PFSK-1 (cell line): ENCODE measurements at regions not wholly inside any gene's neighbourhood (a gene's known extent, or its start where the extent isn't known, plus 50 kb on each side); places are given as distances from the start of the nearest gene placed in this dataset.

Source experiments
- POLR2AphosphoS5 ChIP-seq: IDR thresholded peaks from 2 replicates; pipeline ENCODE4 v1.6.1; 2012; ENCODE audit warnings: low read depth, mild to moderate bottlenecking, control low read depth, low read length, moderate library complexity
- SIN3A ChIP-seq: IDR thresholded peaks from 2 replicates; pipeline ENCODE4 v1.6.1; 2012; ENCODE audit warnings: mild to moderate bottlenecking, low read length, moderate library complexity, borderline replicate concordance; ENCODE audit not compliant: insufficient read depth
- TAF1 ChIP-seq: IDR thresholded peaks from 2 replicates; pipeline ENCODE4 v1.6.1; 2012; ENCODE audit warnings: low read length, control low read depth, borderline replicate concordance; ENCODE audit not compliant: insufficient read depth
- TF ChIP-seq, protein P1 (sequence below), 2 experiments: IDR thresholded peaks; 2 replicates each; pipeline versions ENCODE4 v1.6.1 to v1.8.0; 2011 to 2012; ENCODE audit warnings: low read depth in 2 of 2, low read length in 2 of 2, control low read depth in 1 of 2, inconsistent platforms in 1 of 2, mild to moderate bottlenecking in 1 of 2, moderate library complexity in 1 of 2; ENCODE audit not compliant: insufficient read depth in 1 of 2

DNA sequence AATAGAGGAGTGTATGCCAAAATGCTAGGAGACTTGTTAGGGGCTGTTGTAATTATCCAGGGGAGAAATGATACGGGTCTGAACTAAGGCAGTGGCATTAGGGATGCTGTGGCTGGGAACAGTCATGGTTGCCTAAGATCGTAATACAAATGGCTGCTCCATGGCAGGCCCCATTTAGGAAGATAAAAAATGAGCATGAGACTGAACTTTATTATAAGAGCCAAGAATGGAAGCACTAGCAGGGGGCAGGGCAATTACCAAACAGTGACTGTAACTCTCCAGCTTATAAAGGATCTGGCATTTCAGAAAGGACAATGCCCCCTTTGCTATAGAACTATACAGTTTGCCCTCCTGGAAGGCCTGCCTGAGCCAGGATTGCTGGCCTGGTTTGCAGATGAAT, 503.3 kb upstream of the CDH5 start:
- TF ChIP-seq TAF1 (no peak), POLR2AphosphoS5 (no peak), SIN3A (no peak)
- TF ChIP-seq, protein P1, sequence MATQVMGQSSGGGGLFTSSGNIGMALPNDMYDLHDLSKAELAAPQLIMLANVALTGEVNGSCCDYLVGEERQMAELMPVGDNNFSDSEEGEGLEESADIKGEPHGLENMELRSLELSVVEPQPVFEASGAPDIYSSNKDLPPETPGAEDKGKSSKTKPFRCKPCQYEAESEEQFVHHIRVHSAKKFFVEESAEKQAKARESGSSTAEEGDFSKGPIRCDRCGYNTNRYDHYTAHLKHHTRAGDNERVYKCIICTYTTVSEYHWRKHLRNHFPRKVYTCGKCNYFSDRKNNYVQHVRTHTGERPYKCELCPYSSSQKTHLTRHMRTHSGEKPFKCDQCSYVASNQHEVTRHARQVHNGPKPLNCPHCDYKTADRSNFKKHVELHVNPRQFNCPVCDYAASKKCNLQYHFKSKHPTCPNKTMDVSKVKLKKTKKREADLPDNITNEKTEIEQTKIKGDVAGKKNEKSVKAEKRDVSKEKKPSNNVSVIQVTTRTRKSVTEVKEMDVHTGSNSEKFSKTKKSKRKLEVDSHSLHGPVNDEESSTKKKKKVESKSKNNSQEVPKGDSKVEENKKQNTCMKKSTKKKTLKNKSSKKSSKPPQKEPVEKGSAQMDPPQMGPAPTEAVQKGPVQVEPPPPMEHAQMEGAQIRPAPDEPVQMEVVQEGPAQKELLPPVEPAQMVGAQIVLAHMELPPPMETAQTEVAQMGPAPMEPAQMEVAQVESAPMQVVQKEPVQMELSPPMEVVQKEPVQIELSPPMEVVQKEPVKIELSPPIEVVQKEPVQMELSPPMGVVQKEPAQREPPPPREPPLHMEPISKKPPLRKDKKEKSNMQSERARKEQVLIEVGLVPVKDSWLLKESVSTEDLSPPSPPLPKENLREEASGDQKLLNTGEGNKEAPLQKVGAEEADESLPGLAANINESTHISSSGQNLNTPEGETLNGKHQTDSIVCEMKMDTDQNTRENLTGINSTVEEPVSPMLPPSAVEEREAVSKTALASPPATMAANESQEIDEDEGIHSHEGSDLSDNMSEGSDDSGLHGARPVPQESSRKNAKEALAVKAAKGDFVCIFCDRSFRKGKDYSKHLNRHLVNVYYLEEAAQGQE (IDR thresholded peaks at IDR 0.05; ENCODE audit: insufficient read depth in 1 of 2, low read depth in 2 of 2, low read length in 2 of 2): no peak
